ENCODE measurements at regions not wholly inside any gene's neighbourhood (a gene's known extent, or its start where the extent isn't known, plus 50 kb on each side); places are given as distances from the start of the nearest gene placed in this dataset.

DNA sequence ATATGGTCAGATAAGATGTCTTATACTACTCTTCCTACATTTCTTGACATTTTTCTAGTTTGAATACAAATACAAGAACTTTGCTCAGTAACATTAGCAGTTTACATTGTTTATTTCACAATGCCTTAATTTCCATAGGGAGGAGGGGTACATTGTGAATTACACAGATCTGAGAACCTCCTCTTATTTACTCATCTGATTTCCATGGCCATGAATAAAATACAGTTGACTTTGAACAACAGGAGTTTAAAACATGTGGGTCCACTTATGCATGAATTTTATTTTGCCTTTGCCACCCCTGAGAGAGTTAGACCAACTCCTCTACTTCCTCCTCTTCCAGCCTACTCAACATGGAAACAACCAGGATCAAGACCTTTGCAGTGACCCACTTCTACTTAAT is 67.7 kb downstream of the MGST1 start:
- no peak for DNase-seq (ENCODE audit: low read depth)
- no peak overlapping the region for H3K4me3 ChIP-seq (ENCODE audit: low read depth, low read length)
- TF ChIP-seq, protein P1, sequence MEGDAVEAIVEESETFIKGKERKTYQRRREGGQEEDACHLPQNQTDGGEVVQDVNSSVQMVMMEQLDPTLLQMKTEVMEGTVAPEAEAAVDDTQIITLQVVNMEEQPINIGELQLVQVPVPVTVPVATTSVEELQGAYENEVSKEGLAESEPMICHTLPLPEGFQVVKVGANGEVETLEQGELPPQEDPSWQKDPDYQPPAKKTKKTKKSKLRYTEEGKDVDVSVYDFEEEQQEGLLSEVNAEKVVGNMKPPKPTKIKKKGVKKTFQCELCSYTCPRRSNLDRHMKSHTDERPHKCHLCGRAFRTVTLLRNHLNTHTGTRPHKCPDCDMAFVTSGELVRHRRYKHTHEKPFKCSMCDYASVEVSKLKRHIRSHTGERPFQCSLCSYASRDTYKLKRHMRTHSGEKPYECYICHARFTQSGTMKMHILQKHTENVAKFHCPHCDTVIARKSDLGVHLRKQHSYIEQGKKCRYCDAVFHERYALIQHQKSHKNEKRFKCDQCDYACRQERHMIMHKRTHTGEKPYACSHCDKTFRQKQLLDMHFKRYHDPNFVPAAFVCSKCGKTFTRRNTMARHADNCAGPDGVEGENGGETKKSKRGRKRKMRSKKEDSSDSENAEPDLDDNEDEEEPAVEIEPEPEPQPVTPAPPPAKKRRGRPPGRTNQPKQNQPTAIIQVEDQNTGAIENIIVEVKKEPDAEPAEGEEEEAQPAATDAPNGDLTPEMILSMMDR (conservative IDR thresholded peaks at IDR 0.05; ENCODE audit: low read depth, low read length), result no peak

DNA sequence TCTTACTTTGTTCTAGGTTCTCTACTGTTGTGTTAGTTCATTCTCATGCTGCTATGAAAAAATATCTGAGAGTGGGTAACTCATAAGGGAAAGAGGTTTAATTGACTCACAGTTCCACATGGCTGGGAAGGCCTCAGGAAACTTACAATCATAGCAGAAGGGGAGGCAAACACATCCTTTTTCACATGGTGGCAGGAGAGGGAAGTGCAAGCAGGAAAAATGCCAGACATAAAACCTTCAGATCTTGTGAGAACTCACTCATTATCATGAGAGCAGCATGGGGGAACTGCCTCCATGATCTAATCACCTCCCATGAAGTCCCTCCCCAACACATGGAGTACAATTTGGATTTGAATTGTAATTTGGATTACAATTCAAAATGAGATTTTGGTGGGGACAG is 69.6 kb downstream of the MGST1 start:
- DNase-seq (ENCODE audit: low read depth), result no peak
- TF ChIP-seq, protein P1 (conservative IDR thresholded peaks at IDR 0.05; ENCODE audit: low read depth, low read length), result peak; percentile 11
- no peak overlapping the region for H3K4me3 ChIP-seq (ENCODE audit: low read depth, low read length)

DNA sequence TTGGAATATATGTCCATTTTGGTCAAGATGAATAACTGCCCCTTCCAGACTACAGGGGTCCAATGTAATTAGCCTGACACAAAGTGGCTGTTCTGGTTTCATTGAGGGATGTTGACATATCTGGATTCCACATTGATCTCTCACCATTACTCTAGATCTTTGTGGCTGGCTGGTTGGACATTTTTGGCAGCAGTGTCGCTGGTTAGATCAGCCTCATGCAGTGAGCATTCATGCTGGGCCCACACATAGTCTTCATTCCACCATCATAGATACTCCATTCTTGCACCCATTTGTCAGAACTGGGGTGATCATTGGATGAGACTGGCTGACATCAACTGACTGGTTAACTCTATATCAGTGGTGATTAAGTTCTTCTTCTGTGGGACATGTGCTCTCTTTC is 74.4 kb downstream of the MGST1 start:
- TF ChIP-seq, protein P1 (conservative IDR thresholded peaks at IDR 0.05; ENCODE audit: low read depth, low read length), result no peak
- H3K4me3 ChIP-seq (ENCODE audit: low read depth, low read length), result no peak overlapping the region
- peak; percentile 5 for DNase-seq (ENCODE audit: low read depth)

DNA sequence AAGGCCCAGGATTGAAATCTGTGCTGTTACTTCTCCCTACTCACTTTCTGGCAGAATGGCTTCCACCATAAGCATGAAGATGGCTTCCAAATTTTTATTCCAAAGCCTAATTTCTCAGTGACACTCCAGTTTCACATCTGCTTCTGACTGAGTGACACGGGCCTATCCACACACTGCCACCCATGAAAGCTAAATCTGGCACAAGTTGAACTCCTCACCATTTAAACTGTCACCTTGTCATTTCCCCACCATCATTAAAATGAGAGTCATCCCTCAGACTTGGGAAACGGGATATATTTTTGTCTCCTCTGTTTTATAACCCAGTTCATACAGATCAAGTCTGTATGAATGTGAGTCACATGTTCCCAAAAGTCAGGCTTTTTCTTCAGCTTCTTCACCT is 77.1 kb downstream of the MGST1 start:
- H3K4me3 ChIP-seq (ENCODE audit: low read depth, low read length), result no peak overlapping the region
- TF ChIP-seq, protein P1 (conservative IDR thresholded peaks at IDR 0.05; ENCODE audit: low read depth, low read length), result no peak
- DNase-seq (ENCODE audit: low read depth), result no peak

DNA sequence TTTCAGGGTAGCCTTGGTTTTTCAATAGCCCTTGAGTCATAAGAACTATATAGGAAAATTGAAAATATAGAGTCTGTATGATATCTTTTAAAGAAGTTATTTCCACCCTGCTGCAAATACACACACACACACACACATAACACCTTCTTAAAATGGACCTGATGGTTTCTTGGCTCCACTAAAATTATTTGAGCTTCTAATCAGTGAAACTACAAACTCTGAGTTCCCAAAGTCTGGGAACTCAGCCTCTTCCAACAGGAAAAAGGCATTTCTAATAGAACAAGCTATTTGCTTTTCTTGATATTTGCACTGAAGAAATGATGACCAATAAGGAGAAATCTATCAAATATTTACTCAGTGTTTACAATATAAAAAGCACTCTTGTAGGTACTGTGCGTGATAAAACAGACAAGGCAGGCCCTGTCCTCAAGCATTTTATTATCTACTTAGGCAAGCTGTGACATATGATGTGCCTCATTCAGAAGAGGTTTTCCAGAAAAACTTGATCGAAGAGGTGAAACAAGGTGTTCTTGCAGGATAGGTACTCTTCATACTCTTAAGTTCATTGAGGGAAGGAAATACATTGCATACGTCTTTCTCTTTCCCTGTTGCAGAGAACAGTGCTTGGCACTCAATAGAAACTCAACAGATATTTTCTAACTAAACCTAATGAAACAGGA is 88.6 kb downstream of the MGST1 start:
- TF ChIP-seq, protein P1 (conservative IDR thresholded peaks at IDR 0.05; ENCODE audit: low read depth, low read length), result no peak
- DNase-seq (ENCODE audit: low read depth), result no peak
- H3K4me3 ChIP-seq (ENCODE audit: low read depth, low read length), result no peak overlapping the region

DNA sequence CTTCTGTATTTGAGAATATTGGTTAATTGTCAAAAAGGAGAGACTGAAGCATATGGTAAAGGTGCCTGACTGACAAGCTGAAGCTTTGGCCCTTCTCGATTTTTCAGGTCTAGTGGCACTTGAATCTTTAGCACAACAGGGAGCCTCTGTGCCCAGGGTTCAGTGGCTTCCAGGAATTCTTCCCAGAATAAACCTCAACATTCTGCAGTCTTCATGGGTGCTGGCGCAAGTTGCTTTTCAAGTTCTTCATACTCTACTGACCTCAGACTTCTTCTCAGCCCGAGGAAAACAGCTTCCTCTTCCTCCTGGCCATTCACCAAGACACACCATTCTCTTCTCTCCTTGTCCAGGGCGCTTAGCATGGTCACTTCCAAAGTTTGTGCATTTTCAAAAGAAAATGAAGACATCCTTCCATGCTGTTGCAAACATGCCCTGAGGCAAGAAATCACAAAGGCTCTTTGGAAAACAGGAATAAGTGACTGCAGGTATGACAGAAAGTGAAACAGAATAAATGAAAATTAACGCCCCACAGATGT is 89.9 kb downstream of the MGST1 start:
- TF ChIP-seq, protein P1 (conservative IDR thresholded peaks at IDR 0.05; ENCODE audit: low read depth, low read length), result no peak
- H3K4me3 ChIP-seq (ENCODE audit: low read depth, low read length), result no peak overlapping the region
- no peak for DNase-seq (ENCODE audit: low read depth)

DNA sequence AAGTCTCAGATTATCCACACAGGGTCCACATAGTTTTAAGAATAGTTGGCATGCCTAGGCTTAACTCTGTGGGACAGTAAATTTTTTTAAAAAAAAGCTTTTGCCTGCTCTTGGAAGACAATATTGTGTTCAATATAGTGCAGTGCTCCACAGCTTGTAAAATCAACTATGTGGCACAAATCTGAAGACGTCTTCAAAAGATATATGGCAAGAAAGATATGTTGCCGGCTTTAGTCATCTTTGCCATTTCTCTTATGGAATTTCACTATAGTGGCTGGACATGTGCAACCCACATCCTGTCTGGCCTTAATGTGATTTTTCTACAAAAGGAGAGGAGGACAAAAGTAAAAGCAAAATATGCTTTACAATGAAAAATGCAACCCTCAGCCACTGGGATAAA is 90.5 kb downstream of the MGST1 start:
- no peak overlapping the region for H3K4me3 ChIP-seq (ENCODE audit: low read depth, low read length)
- DNase-seq (ENCODE audit: low read depth), result no peak
- TF ChIP-seq, protein P1 (conservative IDR thresholded peaks at IDR 0.05; ENCODE audit: low read depth, low read length), result no peak
